ENCODE measurements at regions not wholly inside any gene's neighbourhood (a gene's known extent, or its start where the extent isn't known, plus 50 kb on each side); places are given as distances from the start of the nearest gene placed in this dataset.

DNA sequence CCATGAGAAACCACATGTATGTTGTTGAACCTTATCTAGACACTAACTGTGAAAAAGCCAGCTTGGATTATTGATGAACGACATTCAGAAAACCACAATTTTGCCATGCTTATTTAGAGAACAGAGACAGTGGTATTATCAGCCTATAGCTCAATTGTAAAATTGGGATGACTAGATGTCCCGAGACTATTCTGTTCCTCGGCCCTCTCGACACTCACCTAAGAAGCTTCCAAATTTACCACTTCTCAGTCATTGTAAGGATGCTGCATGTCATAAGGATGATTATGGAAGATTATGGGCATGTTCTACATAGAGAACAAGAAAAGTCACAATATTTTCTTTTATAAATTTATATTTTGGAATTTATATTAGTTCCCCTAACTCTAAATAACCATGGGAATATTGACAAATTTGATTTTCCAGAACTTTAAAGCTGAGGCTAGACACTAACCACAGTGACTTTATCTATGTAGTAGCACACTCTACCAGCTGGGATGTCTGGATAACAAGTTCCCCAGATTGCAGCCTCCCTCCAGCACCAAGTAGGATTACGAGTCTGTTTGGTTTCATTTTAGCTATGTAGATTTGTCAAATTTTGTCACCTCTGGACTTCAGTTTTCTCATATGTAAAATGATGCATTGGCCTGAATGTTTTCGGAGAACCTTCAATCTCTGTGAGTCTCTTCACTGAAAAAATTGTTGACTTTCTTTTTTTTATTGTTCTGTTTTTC lies 513.6 kb downstream of the IRS2 start:
- TF ChIP-seq EZH2 (IDR thresholded peaks at IDR 0.05; ENCODE audit: borderline replicate concordance, low read depth, low read length, severe bottlenecking) = no peak
- TF ChIP-seq CTCF (IDR thresholded peaks at IDR 0.05; ENCODE audit: borderline replicate concordance, extremely low read depth, low read length, poor library complexity, severe bottlenecking) = no peak

Measured in DND-41 (cell line).